NCI-H526 treated with DMSO at 0.1 percent for 48 hours (cell line): ENCODE measurements at regions not wholly inside any gene's neighbourhood (a gene's known extent, or its start where the extent isn't known, plus 50 kb on each side); places are given as distances from the start of the nearest gene placed in this dataset.

Source experiments
- DNase-seq: peaks from one replicate; lab custom pipeline; 2025; lab: John Stamatoyannopoulos, UW

- no peak for DNase-seq
Measured at GRCh38 chr2:120916446-120916845, 180.8 kb downstream of the GLI2 start.

GRCh38 chr2:120917886-120918285 lies 182.2 kb downstream of the GLI2 start:
- DNase-seq: no peak

- no peak for DNase-seq
Measured at GRCh38 chr2:120919216-120919615, 183.5 kb downstream of the GLI2 start.

- no peak for DNase-seq
Measured at GRCh38 chr2:120919771-120920453, 184.2 kb downstream of the GLI2 start.

GRCh38 chr2:120920454-120921148 lies 184.9 kb downstream of the GLI2 start:
- DNase-seq: no peak

GRCh38 chr2:120921457-120921856 lies 185.8 kb downstream of the GLI2 start:
- DNase-seq: no peak

- DNase-seq: no peak
Measured at GRCh38 chr2:120922571-120923332, 187.1 kb downstream of the GLI2 start.

- DNase-seq: no peak
Measured at GRCh38 chr2:120923426-120923825, 187.8 kb downstream of the GLI2 start.

- DNase-seq: no peak
Measured at GRCh38 chr2:120924924-120925323, 189.3 kb downstream of the GLI2 start.

- DNase-seq: no peak
Measured at GRCh38 chr2:120926463-120927264, 191.0 kb downstream of the GLI2 start.

GRCh38 chr2:120927265-120927628 lies 191.6 kb downstream of the GLI2 start:
- no peak for DNase-seq

- no peak for DNase-seq
Measured at GRCh38 chr2:120929829-120930228, 194.2 kb downstream of the GLI2 start.

GRCh38 chr2:120930236-120930635 lies 194.6 kb downstream of the GLI2 start:
- DNase-seq: no peak

GRCh38 chr2:120930864-120931263 lies 195.2 kb downstream of the GLI2 start:
- no peak for DNase-seq

GRCh38 chr2:120932472-120932871 lies 196.8 kb downstream of the GLI2 start:
- DNase-seq: no peak

GRCh38 chr2:120932881-120933280 lies 197.2 kb downstream of the GLI2 start:
- no peak for DNase-seq

GRCh38 chr2:120933693-120934573 lies 198.3 kb downstream of the GLI2 start:
- DNase-seq: no peak

- no peak for DNase-seq
Measured at GRCh38 chr2:120934574-120935338, 199.1 kb downstream of the GLI2 start.

GRCh38 chr2:120935339-120936313 lies 200.0 kb downstream of the GLI2 start:
- no peak for DNase-seq
